ENCODE measurements at regions not wholly inside any gene's neighbourhood (a gene's known extent, or its start where the extent isn't known, plus 50 kb on each side); places are given as distances from the start of the nearest gene placed in this dataset.
A peak's percentile ranks its signal among the peaks of the same experiment; 100 is the strongest.
"Not testable (repeated sequence)": the region's sequence is repeated elsewhere in the genome, so short reads cannot be mapped to it uniquely, and the experiment has no call there.

DNA sequence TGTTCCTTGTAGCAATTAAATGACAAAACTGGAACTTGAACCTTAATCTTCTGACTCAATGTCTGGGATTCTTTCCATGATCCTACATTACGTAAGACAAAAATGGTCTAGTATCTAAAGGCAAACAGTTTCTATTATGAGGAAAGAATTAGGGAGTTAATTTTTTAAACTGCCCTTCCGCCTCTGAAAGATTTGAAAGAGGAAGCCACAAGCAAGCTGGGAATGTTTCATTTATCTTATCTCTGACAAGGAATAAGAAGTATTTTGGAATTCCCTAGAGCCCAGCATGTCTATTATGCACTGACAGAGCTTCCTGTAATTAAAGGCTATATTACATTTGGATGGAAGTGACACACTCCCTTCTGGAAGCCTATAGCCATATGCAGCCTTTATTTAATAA, 558.8 kb upstream of the CDH2 start:
- Mint-ChIP-seq H3K4me1 (ENCODE audit: insufficient read depth, unreplicated experiment) (no peaks in the 10 kb centered on the region), H3K9me3 (ENCODE audit: unreplicated experiment) (no peaks in the 10 kb centered on the region), H3K36me3 (ENCODE audit: insufficient read depth, unreplicated experiment) (no peaks in the 10 kb centered on the region), H3K27ac (ENCODE audit: low read depth, unreplicated experiment) (no peak overlapping the region), H3K4me3 (ENCODE audit: unreplicated experiment) (no peak overlapping the region), H3K27me3 (ENCODE audit: insufficient read depth, unreplicated experiment) (no peaks in the 10 kb centered on the region)
- intact Hi-C loops (cut with micrococcal nuclease) = no loop called here
- BruUV-seq (replicated peaks) = no TSS peak
- TF ChIP-seq, protein P1, sequence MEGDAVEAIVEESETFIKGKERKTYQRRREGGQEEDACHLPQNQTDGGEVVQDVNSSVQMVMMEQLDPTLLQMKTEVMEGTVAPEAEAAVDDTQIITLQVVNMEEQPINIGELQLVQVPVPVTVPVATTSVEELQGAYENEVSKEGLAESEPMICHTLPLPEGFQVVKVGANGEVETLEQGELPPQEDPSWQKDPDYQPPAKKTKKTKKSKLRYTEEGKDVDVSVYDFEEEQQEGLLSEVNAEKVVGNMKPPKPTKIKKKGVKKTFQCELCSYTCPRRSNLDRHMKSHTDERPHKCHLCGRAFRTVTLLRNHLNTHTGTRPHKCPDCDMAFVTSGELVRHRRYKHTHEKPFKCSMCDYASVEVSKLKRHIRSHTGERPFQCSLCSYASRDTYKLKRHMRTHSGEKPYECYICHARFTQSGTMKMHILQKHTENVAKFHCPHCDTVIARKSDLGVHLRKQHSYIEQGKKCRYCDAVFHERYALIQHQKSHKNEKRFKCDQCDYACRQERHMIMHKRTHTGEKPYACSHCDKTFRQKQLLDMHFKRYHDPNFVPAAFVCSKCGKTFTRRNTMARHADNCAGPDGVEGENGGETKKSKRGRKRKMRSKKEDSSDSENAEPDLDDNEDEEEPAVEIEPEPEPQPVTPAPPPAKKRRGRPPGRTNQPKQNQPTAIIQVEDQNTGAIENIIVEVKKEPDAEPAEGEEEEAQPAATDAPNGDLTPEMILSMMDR (IDR thresholded peaks at IDR 0.05; ENCODE audit: unreplicated experiment) = no peak
- CTCF ChIA-PET = interaction anchor here (0.6 to 0.7 kb wide), 3 partner anchors 56 to 779 kb away, joined by 3 read pairs; no protein-coding TSS in a partner anchor
- POLR2A ChIA-PET = no interaction called here
- DNase-seq (ENCODE audit: unreplicated experiment) = peak; percentile 67

DNA sequence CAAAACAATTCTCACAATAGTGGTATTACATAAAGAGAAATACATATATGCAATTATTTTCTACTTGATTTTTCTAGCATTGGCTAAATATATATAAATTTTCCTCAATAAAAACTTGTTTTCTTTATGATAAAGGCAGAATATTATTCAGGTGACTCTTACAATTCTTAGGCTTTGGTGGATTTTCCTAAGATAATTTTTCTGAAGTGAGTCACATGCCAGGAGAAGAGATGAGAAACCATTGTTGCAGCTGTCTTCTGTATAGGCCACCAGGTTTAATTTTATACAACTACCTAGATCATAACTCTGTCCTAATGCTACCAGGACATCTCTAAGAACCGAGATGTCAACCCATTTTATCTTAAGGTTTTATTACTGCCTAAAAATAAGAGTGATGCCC, 552.4 kb upstream of the CDH2 start:
- H3K9me3 Mint-ChIP-seq (ENCODE audit: unreplicated experiment) = no peaks in the 10 kb centered on the region
- intact Hi-C loops (cut with micrococcal nuclease) = no loop called here
- POLR2A ChIA-PET = interaction anchor here (0.5 kb wide), 1 partner anchor 71 kb away, joined by 3 read pairs; no protein-coding TSS in a partner anchor
- DNase-seq (ENCODE audit: unreplicated experiment) = no peak
- H3K27ac Mint-ChIP-seq (ENCODE audit: low read depth, unreplicated experiment) = no peak overlapping the region
- H3K4me3 Mint-ChIP-seq (ENCODE audit: unreplicated experiment) = no peak overlapping the region
- H3K36me3 Mint-ChIP-seq (ENCODE audit: insufficient read depth, unreplicated experiment) = peaks cover 6% of the 10 kb centered on the region
- BruUV-seq (replicated peaks) = no TSS peak
- TF ChIP-seq, protein P1 (IDR thresholded peaks at IDR 0.05; ENCODE audit: unreplicated experiment) = no peak
- CTCF ChIA-PET = interaction anchor here (1.0 kb wide), 1 partner anchor 9 kb away, joined by 3 read pairs; no protein-coding TSS in a partner anchor
- H3K27me3 Mint-ChIP-seq (ENCODE audit: insufficient read depth, unreplicated experiment) = no peaks in the 10 kb centered on the region
- peaks cover 4% of the 10 kb centered on the region for H3K4me1 Mint-ChIP-seq (ENCODE audit: insufficient read depth, unreplicated experiment)

DNA sequence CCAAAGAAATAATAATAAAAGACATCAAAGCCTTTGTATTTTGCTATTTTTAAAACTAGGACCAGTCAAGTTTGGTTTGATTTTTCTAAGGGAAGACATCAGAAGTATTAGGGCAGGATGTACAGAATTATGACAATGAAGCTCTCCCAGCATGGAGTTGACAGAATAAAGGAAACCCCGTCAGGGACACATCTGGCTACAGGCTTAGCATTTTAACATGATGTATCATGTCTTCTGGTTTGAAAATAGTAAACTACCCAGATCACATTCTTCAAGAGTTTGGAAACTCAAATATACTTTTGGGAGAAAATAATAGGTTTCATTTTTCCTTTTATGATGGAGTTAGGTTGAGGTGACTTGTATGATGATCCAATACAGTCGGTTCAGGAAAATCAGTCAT, 552.0 kb upstream of the CDH2 start:
- no peak overlapping the region for H3K4me3 Mint-ChIP-seq (ENCODE audit: unreplicated experiment)
- H3K4me1 Mint-ChIP-seq (ENCODE audit: insufficient read depth, unreplicated experiment) = peaks cover 4% of the 10 kb centered on the region
- no peak for DNase-seq (ENCODE audit: unreplicated experiment)
- no peaks in the 10 kb centered on the region for H3K9me3 Mint-ChIP-seq (ENCODE audit: unreplicated experiment)
- no peak overlapping the region for H3K27ac Mint-ChIP-seq (ENCODE audit: low read depth, unreplicated experiment)
- POLR2A ChIA-PET = no interaction called here
- TF ChIP-seq, protein P1 (IDR thresholded peaks at IDR 0.05; ENCODE audit: unreplicated experiment) = no peak
- intact Hi-C loops (cut with micrococcal nuclease) = no loop called here
- H3K36me3 Mint-ChIP-seq (ENCODE audit: insufficient read depth, unreplicated experiment) = peaks cover 6% of the 10 kb centered on the region
- no TSS peak for BruUV-seq (replicated peaks)
- CTCF ChIA-PET = interaction anchor here (1.0 kb wide), 1 partner anchor 9 kb away, joined by 3 read pairs; no protein-coding TSS in a partner anchor
- H3K27me3 Mint-ChIP-seq (ENCODE audit: insufficient read depth, unreplicated experiment) = no peaks in the 10 kb centered on the region

DNA sequence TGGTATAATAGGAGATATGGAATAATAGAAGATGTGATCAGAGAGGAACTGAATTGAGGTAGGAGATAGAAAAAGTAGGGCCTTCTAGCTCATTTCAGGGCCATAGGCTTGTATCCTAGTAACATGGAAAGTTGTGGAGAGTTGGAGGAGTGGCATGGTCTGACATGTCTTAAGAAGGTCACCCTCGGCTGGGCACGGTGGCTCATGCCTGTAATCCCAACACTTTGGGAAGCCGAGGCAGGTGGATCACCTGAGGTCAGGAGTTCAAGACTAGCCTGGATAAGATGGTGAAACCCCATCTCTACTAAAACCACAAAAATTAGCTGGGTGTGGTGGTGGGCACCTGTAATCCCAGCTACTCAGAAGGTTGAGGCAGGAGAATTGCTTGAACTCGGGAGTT, 550.3 kb upstream of the CDH2 start:
- BruUV-seq (replicated peaks); H3K27me3 Mint-ChIP-seq (ENCODE audit: insufficient read depth, unreplicated experiment); POLR2A ChIA-PET; H3K9me3 Mint-ChIP-seq (ENCODE audit: unreplicated experiment); H3K4me3 Mint-ChIP-seq (ENCODE audit: unreplicated experiment); H3K27ac Mint-ChIP-seq (ENCODE audit: low read depth, unreplicated experiment); DNase-seq (ENCODE audit: unreplicated experiment); H3K4me1 Mint-ChIP-seq (ENCODE audit: insufficient read depth, unreplicated experiment); intact Hi-C loops (cut with micrococcal nuclease); H3K36me3 Mint-ChIP-seq (ENCODE audit: insufficient read depth, unreplicated experiment): not testable (repeated sequence)
- CTCF ChIA-PET = interaction anchor here (0.6 to 0.8 kb wide), 2 partner anchors 10 to 27 kb away, joined by 3 read pairs; no protein-coding TSS in a partner anchor

DNA sequence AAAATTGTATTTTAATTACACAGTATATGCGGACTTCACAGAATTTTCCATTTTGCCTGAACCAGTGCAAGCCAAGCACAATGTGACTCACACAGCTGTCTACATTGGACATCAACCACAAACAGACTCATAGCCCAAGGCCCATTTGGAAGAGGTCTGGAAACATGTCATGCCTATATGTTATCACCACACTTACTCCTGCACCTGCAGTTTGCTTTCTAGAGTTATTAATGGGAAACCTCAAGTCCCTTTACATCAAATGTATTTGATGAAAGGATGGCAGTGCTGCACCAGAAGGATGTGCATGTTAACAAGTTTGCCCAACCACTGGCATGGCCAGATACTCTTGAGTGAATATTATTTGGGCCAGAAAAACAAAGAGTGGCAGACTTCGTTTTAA, 548.9 kb upstream of the CDH2 start:
- intact Hi-C loops (cut with micrococcal nuclease) = no loop called here
- ChIA-PET CTCF (no interaction called here), POLR2A (no interaction called here)
- TF ChIP-seq, protein P1 (IDR thresholded peaks at IDR 0.05; ENCODE audit: unreplicated experiment) = no peak
- no peak overlapping the region for H3K4me3 Mint-ChIP-seq (ENCODE audit: unreplicated experiment)
- H3K27me3 Mint-ChIP-seq (ENCODE audit: insufficient read depth, unreplicated experiment) = no peaks in the 10 kb centered on the region
- no peak overlapping the region for H3K27ac Mint-ChIP-seq (ENCODE audit: low read depth, unreplicated experiment)
- no TSS peak for BruUV-seq (replicated peaks)
- peaks cover 6% of the 10 kb centered on the region for H3K36me3 Mint-ChIP-seq (ENCODE audit: insufficient read depth, unreplicated experiment)
- peak; percentile 62 for DNase-seq (ENCODE audit: unreplicated experiment)
- no peaks in the 10 kb centered on the region for H3K9me3 Mint-ChIP-seq (ENCODE audit: unreplicated experiment)
- peaks cover 4% of the 10 kb centered on the region for H3K4me1 Mint-ChIP-seq (ENCODE audit: insufficient read depth, unreplicated experiment)

Data from MCF 10A (cell line).